HL-60 (cell line): ENCODE measurements at regions not wholly inside any gene's neighbourhood (a gene's known extent, or its start where the extent isn't known, plus 50 kb on each side); places are given as distances from the start of the nearest gene placed in this dataset.

Source experiments
- DNase-seq, 2 experiments: peaks; one replicate each; pipeline ENCODE4 v3.0.0-alpha.2; 2010 to 2020; ENCODE audit warnings: low read depth in 1 of 2, low spot score in 1 of 2
- H3K27ac ChIP-seq: fragments of 250-450 bp; sonication (Bioruptor Pico); replicated peaks from 2 replicates; pipeline ENCODE4 v1.5.1; 2020; ENCODE audit warnings: mild to moderate bottlenecking, moderate library complexity
- H3K27me3 ChIP-seq: fragments of 250-450 bp; sonication (Bioruptor Pico); 2 replicates; pipeline ENCODE4 v1.5.1; 2021; ENCODE audit warnings: mild to moderate bottlenecking, moderate library complexity; ENCODE audit not compliant: insufficient read depth, poor library complexity, severe bottlenecking
- H3K4me3 ChIP-seq: replicated peaks from 2 replicates; pipeline ENCODE4 v1.5.1; 2011; ENCODE audit warnings: mild to moderate bottlenecking, control low read depth, low read length; ENCODE audit not compliant: insufficient read depth
- GABPA ChIP-seq: IDR thresholded peaks from 2 replicates; pipeline ENCODE4 v1.6.1; 2012; ENCODE audit warnings: low read depth
- POLR2AphosphoS5 ChIP-seq: IDR thresholded peaks from 2 replicates; pipeline ENCODE4 v1.6.1; 2012; ENCODE audit warnings: low read depth
- SPI1 ChIP-seq: IDR thresholded peaks from 2 replicates; pipeline ENCODE4 v1.6.1; 2012; ENCODE audit warnings: low read depth, mild to moderate bottlenecking, borderline replicate concordance
- TF ChIP-seq, protein P1 (sequence below): IDR thresholded peaks from 2 replicates; pipeline ENCODE4 v1.6.1; 2012; ENCODE audit warnings: low read depth; ENCODE audit not compliant: insufficient replicate concordance
- TF ChIP-seq, protein P2 (sequence below): IDR thresholded peaks from one replicate; pipeline ENCODE4 v1.5.1; 2011; ENCODE audit warnings: low read length, control low read depth, inconsistent platforms; ENCODE audit not compliant: insufficient read depth

DNA sequence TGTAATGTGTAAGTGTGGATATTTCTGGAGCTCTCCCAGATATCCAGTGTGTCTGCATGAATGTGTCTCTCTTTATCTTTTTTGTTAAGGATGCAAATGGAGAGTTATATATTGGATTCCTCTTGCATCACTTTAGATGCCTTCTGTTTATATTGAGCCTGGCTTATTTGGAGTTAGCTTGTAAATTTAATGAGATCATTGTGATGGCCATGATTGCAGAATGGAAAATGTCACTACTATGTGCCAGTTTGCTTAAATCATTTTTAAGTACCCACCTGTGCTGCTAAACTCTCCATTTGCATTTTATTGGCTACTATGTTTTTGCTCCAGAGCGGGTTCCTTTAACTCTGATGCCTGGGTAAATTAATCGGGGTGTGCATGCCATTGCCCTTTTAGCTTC is 334.8 kb downstream of the UTRN start:
- Histone ChIP-seq H3K27ac (no peak overlapping the region), H3K27me3 (no peaks in the 10 kb centered on the region), H3K4me3 (no peak overlapping the region)
- DNase-seq, result no peak
- TF ChIP-seq POLR2AphosphoS5 (no peak), SPI1 (no peak), GABPA (no peak)
- TF ChIP-seq, protein P1, sequence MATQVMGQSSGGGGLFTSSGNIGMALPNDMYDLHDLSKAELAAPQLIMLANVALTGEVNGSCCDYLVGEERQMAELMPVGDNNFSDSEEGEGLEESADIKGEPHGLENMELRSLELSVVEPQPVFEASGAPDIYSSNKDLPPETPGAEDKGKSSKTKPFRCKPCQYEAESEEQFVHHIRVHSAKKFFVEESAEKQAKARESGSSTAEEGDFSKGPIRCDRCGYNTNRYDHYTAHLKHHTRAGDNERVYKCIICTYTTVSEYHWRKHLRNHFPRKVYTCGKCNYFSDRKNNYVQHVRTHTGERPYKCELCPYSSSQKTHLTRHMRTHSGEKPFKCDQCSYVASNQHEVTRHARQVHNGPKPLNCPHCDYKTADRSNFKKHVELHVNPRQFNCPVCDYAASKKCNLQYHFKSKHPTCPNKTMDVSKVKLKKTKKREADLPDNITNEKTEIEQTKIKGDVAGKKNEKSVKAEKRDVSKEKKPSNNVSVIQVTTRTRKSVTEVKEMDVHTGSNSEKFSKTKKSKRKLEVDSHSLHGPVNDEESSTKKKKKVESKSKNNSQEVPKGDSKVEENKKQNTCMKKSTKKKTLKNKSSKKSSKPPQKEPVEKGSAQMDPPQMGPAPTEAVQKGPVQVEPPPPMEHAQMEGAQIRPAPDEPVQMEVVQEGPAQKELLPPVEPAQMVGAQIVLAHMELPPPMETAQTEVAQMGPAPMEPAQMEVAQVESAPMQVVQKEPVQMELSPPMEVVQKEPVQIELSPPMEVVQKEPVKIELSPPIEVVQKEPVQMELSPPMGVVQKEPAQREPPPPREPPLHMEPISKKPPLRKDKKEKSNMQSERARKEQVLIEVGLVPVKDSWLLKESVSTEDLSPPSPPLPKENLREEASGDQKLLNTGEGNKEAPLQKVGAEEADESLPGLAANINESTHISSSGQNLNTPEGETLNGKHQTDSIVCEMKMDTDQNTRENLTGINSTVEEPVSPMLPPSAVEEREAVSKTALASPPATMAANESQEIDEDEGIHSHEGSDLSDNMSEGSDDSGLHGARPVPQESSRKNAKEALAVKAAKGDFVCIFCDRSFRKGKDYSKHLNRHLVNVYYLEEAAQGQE, result no peak
- TF ChIP-seq, protein P2, sequence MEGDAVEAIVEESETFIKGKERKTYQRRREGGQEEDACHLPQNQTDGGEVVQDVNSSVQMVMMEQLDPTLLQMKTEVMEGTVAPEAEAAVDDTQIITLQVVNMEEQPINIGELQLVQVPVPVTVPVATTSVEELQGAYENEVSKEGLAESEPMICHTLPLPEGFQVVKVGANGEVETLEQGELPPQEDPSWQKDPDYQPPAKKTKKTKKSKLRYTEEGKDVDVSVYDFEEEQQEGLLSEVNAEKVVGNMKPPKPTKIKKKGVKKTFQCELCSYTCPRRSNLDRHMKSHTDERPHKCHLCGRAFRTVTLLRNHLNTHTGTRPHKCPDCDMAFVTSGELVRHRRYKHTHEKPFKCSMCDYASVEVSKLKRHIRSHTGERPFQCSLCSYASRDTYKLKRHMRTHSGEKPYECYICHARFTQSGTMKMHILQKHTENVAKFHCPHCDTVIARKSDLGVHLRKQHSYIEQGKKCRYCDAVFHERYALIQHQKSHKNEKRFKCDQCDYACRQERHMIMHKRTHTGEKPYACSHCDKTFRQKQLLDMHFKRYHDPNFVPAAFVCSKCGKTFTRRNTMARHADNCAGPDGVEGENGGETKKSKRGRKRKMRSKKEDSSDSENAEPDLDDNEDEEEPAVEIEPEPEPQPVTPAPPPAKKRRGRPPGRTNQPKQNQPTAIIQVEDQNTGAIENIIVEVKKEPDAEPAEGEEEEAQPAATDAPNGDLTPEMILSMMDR, result no peak

DNA sequence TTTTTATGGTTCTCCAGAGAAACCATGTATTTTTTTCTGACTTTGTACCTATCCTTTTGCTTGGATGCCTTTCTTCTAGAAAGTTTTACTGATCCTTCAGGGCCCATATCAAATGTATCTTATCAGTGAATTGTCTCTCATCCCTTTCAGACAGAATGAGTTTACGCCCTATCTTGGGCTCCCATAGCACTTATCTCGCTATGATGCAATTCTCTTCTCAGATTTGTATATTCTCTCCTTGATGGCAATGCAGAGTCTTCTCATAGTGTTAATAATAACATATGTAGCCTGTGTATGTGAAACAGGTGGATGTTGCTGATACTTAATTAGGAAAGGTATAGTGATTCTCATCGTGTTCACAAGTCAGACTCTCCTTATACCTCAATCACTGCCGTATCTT is 336.2 kb downstream of the UTRN start:
- Histone ChIP-seq H3K27ac (no peak overlapping the region), H3K4me3 (no peak overlapping the region), H3K27me3 (no peaks in the 10 kb centered on the region)
- DNase-seq, result no peak
- no peak for TF ChIP-seq POLR2AphosphoS5
- no peak for TF ChIP-seq SPI1
- TF ChIP-seq, protein P2, result no peak
- TF ChIP-seq, protein P1, result no peak
- TF ChIP-seq GABPA, result no peak

DNA sequence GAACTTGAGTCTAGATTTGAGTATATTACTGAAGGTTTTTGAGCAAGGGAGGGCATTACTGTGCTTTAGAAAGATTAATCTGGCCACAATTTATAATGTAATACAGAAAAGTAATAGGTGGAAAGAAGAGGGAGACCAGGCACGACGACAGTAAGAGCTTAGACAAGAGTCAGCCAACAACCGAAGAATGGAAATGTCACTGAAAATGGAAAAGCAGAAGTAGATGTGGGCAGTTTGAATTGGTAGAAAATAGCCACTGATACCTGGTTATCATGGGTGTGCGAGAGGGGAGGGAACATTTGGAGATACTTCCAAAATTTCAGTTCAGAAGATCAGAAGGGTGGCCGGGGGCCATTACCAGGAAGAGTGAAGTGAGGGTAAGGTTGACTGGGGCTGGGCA is 339.1 kb downstream of the UTRN start:
- Histone ChIP-seq H3K27me3 (no peaks in the 10 kb centered on the region), H3K4me3 (no peak overlapping the region), H3K27ac (no peak overlapping the region)
- TF ChIP-seq GABPA (no peak), POLR2AphosphoS5 (no peak), SPI1 (no peak)
- TF ChIP-seq, protein P2, result no peak
- DNase-seq, result no peak

DNA sequence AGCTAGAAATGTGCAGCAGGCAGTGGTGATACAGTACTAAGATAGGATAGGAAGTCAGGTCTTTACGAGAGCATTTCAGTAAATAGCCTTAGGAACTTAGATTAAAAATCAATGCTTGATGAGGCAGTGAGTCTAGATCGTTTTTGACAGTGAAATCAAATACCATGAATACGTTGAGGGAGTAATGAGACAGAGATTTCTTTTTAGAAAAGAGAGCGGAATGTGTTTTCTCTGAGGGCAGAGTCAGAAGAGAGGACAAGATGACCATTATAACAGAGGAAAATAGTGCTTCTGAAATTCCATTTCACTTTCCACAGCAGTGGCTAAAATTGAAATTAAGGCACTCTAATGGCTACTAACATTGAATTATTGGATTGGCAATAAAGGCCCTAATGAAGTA is 339.6 kb downstream of the UTRN start:
- H3K27me3 ChIP-seq, result no peaks in the 10 kb centered on the region
- H3K27ac ChIP-seq, result no peak overlapping the region
- TF ChIP-seq, protein P2, result no peak
- DNase-seq, result no peak
- no peak overlapping the region for H3K4me3 ChIP-seq
